ENCODE measurements at regions not wholly inside any gene's neighbourhood (a gene's known extent, or its start where the extent isn't known, plus 50 kb on each side); places are given as distances from the start of the nearest gene placed in this dataset.

GRCh38 chr1:163935738-163936374, 614.1 kb downstream of the NUF2 start:
- H3K27ac ChIP-seq: no peak overlapping the region
- no peak for TF ChIP-seq CTCF (conservative IDR thresholded peaks at IDR 0.05)
- no peak for TF ChIP-seq ZFX (IDR thresholded peaks at IDR 0.05)

DNA sequence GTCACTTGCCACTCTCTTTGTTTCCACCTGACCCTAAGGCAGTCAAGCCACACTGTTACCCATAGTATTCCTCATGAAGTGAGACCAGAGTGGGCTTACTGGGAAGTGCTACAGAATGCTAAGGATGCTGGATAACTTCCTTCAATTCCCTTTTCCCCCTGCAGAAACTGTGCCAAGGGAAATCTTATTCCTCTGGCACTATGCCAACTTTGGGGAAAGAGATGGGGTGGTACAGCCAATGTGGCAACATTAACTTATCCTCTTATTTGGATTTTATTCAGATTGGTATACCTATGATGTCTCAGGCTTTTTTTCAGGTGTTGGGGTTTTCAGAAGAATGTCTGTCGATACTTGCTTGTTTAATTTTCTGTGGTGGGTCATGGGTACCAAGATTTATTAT, 599.4 kb upstream of the PBX1 start:
- no peak for TF ChIP-seq ZFX (IDR thresholded peaks at IDR 0.05)
- no peak for TF ChIP-seq CTCF (conservative IDR thresholded peaks at IDR 0.05)
- no peak overlapping the region for H3K27ac ChIP-seq

DNA sequence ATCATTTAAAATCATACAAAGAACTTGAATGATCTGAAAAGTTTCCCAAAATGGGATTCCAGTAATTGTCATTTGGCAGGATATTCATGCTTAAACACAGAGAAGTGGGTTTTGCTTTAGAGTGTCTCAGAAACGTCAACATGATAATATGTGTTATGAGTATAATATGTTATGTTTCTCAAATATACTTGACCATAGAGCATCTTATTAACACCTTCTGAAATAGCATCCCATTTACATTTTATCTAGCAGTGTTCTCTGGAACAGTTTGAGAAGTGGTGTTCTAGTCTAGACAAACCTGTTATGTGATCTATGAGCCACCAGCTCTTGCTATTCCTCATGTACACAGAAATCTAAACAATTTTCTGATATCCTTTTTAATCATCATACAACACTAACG, 588.8 kb upstream of the PBX1 start:
- H3K27ac ChIP-seq: no peak overlapping the region
- TF ChIP-seq CTCF (conservative IDR thresholded peaks at IDR 0.05) (no peak), ZFX (IDR thresholded peaks at IDR 0.05) (no peak)

GRCh38 chr1:163970699-163971098, 588.3 kb upstream of the PBX1 start:
- H3K27ac ChIP-seq: no peak overlapping the region
- TF ChIP-seq CTCF (conservative IDR thresholded peaks at IDR 0.05): no peak
- TF ChIP-seq ZFX (IDR thresholded peaks at IDR 0.05): no peak

DNA sequence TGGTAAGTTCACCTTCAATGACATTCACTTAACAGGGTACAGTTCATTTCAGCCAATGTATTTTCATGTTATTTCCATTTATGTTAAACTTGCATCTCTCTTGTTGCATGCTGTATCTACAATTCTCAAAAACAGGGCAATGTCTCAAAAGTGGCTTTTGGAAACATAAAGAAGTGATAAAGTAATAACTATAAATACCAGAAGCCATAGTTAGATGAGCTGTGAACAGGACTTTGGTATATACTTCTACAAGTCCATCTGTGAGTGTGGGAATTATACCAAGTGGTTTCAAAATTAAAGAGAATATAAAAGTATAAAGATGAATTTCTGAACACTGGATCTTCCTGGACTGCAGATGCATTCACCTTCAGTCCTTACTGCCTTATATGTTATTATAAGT, 585.4 kb upstream of the PBX1 start:
- no peak overlapping the region for H3K27ac ChIP-seq
- TF ChIP-seq CTCF (conservative IDR thresholded peaks at IDR 0.05): no peak
- TF ChIP-seq ZFX (IDR thresholded peaks at IDR 0.05): no peak

DNA sequence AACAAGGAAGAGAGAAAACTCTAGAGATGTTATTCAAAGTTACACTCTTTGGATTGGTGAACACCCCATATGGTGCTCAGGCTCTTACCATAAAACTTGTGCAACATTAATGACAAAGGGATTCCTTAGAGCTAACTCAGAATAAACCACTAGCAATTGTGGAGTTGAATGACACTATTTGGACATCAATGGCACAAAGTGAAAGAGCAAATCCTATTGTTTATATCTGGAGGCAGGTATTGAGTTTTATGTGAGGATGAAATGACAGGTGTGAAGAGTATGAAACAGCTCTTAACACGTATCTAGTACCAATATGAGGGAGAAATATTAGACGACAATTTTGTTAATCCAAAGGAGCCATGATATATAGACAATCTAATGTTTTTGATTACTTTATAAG, 584.9 kb upstream of the PBX1 start:
- H3K27ac ChIP-seq: no peak overlapping the region
- TF ChIP-seq CTCF (conservative IDR thresholded peaks at IDR 0.05) (no peak), ZFX (IDR thresholded peaks at IDR 0.05) (no peak)

GRCh38 chr1:163980394-163980793, 578.6 kb upstream of the PBX1 start:
- TF ChIP-seq ZFX (IDR thresholded peaks at IDR 0.05) (no peak), CTCF (conservative IDR thresholded peaks at IDR 0.05) (no peak)
- no peak overlapping the region for H3K27ac ChIP-seq
